ENCODE measurements at regions not wholly inside any gene's neighbourhood (a gene's known extent, or its start where the extent isn't known, plus 50 kb on each side); places are given as distances from the start of the nearest gene placed in this dataset.

DNA sequence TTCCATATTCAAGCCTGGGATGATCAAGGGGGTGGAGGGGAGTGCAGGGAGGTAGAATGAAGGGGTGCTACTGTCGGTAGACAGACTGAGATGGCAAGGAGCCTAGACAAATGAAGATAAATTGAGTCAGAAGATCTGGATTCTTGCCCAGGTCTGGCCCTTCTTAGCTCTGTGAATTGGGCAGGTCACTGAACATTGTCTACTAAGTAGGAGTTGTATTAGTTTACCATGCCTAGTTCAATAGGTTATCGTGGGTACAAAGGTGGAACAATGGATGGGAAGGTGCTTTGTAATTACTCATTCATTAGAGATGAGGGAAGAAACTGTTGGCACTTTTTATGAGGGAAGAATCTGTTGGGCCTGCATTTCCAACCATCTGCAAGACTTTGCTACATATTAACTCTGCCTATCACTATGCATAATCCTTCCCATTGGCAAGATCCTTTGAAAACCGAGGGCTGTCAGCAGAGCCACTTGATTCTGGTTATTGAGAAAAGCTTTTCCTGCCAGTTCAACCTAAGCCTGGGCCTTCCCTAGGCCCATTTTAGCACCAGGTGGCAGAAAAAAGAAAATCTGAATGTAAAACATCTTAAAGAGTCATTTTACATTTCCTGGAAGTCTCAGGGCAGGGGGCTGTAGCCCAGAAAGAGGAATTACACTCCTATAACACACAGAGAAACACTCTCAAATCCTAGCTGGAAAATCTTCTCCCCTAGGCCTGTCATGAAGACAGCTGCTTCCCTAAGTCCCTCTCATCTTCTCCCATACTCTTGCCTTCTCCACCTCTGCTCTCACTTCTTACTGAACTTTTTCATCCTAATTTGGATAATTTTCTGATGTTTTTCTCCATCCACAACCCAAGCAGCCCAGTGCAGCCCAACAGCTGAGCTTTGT, 103.5 kb downstream of the CD24 start:
- TF ChIP-seq, protein P1, sequence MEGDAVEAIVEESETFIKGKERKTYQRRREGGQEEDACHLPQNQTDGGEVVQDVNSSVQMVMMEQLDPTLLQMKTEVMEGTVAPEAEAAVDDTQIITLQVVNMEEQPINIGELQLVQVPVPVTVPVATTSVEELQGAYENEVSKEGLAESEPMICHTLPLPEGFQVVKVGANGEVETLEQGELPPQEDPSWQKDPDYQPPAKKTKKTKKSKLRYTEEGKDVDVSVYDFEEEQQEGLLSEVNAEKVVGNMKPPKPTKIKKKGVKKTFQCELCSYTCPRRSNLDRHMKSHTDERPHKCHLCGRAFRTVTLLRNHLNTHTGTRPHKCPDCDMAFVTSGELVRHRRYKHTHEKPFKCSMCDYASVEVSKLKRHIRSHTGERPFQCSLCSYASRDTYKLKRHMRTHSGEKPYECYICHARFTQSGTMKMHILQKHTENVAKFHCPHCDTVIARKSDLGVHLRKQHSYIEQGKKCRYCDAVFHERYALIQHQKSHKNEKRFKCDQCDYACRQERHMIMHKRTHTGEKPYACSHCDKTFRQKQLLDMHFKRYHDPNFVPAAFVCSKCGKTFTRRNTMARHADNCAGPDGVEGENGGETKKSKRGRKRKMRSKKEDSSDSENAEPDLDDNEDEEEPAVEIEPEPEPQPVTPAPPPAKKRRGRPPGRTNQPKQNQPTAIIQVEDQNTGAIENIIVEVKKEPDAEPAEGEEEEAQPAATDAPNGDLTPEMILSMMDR (IDR thresholded peaks at IDR 0.05), result no peak
- no peak for TF ChIP-seq POLR2A (IDR thresholded peaks at IDR 0.05)

Data from lower leg skin (tissue), 3 donors.